Uterus (tissue), 3 donors: ENCODE measurements at regions not wholly inside any gene's neighbourhood (a gene's known extent, or its start where the extent isn't known, plus 50 kb on each side); places are given as distances from the start of the nearest gene placed in this dataset.
"Not testable (repeated sequence)": the region's sequence is repeated elsewhere in the genome, so short reads cannot be mapped to it uniquely, and the experiment has no call there.

Experiments
- DNase-seq, 2 donors: peaks; one replicate each; pipeline ENCODE4 v3.0.0-alpha.2; 2019 to 2020
- H3K27ac ChIP-seq, 2 donors: fragments of 200-600 bp; sonication (generic); 1 replicate in 1 of 2; 2 replicates in 1 of 2; pipeline ENCODE4 v1.5.1; 2016 to 2018
- H3K27me3 ChIP-seq, 2 donors: fragments of 200-600 bp; sonication (generic); one replicate each; pipeline ENCODE4 v1.5.1; 2018 to 2019; ENCODE audit warnings: control low read depth in 1 of 2
- H3K36me3 ChIP-seq, 2 donors: fragments of 200-600 bp; sonication (generic); one replicate each; pipeline ENCODE4 v1.5.1; 2019; ENCODE audit warnings: control low read depth in 1 of 2
- H3K4me1 ChIP-seq, 2 donors: fragments of 200-600 bp; sonication (generic); one replicate each; pipeline ENCODE4 v1.5.1; 2018 to 2019; ENCODE audit warnings: control low read depth in 1 of 2
- H3K4me3 ChIP-seq, 2 donors: fragments of 200-600 bp; sonication (generic); 1 replicate in 1 of 2; 2 replicates in 1 of 2; pipeline ENCODE4 v1.5.1; 2018 to 2019; ENCODE audit warnings: mild to moderate bottlenecking in 1 of 2
- H3K9me3 ChIP-seq, 2 donors: fragments of 200-600 bp; sonication (generic); one replicate each; pipeline ENCODE4 v1.5.1; 2019; ENCODE audit warnings: control low read depth in 1 of 2
- CTCF ChIP-seq, 4 experiments: fragments of 200-600 bp in 2 of 4; fragments of 450-650 bp in 2 of 4; sonication (generic) in 2 of 4; IDR thresholded peaks; one replicate each; pipeline ENCODE4 v1.5.1; 2016 to 2019; ENCODE audit warnings: antibody characterized with exemption in 4 of 4, mild to moderate bottlenecking in 2 of 4, moderate library complexity in 1 of 4
- POLR2A ChIP-seq, 2 donors: fragments of 450-650 bp; IDR thresholded peaks; one replicate each; pipeline ENCODE4 v1.6.1; 2016; ENCODE audit warnings: antibody characterized with exemption in 2 of 2, mild to moderate bottlenecking in 1 of 2, moderate library complexity in 1 of 2
- intact Hi-C: fragments of 100-400 bp; cut with DNase I; formaldehyde crosslinking; loops from one replicate; pipeline ENCODE4 v1.15.1; 2023; ENCODE audit warnings: low total_unique reads
- donor health status: DM: yes; HTN: yes; CAD: no.

GRCh38 chr11:33953289-33953688 is 61.4 kb upstream of the LMO2 start:
- H3K27ac ChIP-seq = no peak overlapping the region
- no peaks in the 10 kb centered on the region for H3K9me3 ChIP-seq
- intact Hi-C loops = no loop called here
- H3K4me3 ChIP-seq = no peak overlapping the region
- H3K36me3 ChIP-seq = no peaks in the 10 kb centered on the region
- TF ChIP-seq POLR2A (IDR thresholded peaks at IDR 0.05) (no peak), CTCF (IDR thresholded peaks at IDR 0.05) (no peak)
- H3K4me1 ChIP-seq = no peaks in the 10 kb centered on the region
- no peaks in the 10 kb centered on the region for H3K27me3 ChIP-seq
- DNase-seq = no peak

- no peaks in the 10 kb centered on the region for H3K27me3 ChIP-seq
- no peak for DNase-seq
- no peaks in the 10 kb centered on the region for H3K4me1 ChIP-seq
- H3K9me3 ChIP-seq = no peaks in the 10 kb centered on the region
- H3K27ac ChIP-seq = no peak overlapping the region
- H3K36me3 ChIP-seq = no peaks in the 10 kb centered on the region
- H3K4me3 ChIP-seq = no peak overlapping the region
- TF ChIP-seq POLR2A (IDR thresholded peaks at IDR 0.05) (no peak), CTCF (IDR thresholded peaks at IDR 0.05) (no peak)
- intact Hi-C loops = no loop called here
Observed at GRCh38 chr11:33952805-33953204, 60.9 kb upstream of the LMO2 start.

GRCh38 chr11:33949252-33949913 is 57.5 kb upstream of the LMO2 start:
- Histone ChIP-seq H3K27ac (no peak overlapping the region), H3K4me1 (no peaks in the 10 kb centered on the region), H3K4me3 (no peak overlapping the region), H3K9me3 (no peaks in the 10 kb centered on the region), H3K27me3 (no peaks in the 10 kb centered on the region), H3K36me3 (no peaks in the 10 kb centered on the region)
- no peak for DNase-seq
- TF ChIP-seq POLR2A (IDR thresholded peaks at IDR 0.05) = no peak
- no peak for TF ChIP-seq CTCF (IDR thresholded peaks at IDR 0.05)
- intact Hi-C loops = no loop called here

GRCh38 chr11:33948494-33948893 is 56.6 kb upstream of the LMO2 start:
- Histone ChIP-seq H3K27me3 (no peaks in the 10 kb centered on the region), H3K4me1 (no peaks in the 10 kb centered on the region), H3K27ac (no peak overlapping the region), H3K9me3 (no peaks in the 10 kb centered on the region), H3K36me3 (no peaks in the 10 kb centered on the region), H3K4me3 (no peak overlapping the region)
- no peak for DNase-seq
- intact Hi-C loops = no loop called here
- TF ChIP-seq POLR2A (IDR thresholded peaks at IDR 0.05) (no peak), CTCF (IDR thresholded peaks at IDR 0.05) (no peak)

- H3K36me3 ChIP-seq, H3K4me3 ChIP-seq, H3K27ac ChIP-seq, H3K9me3 ChIP-seq, H3K27me3 ChIP-seq, H3K4me1 ChIP-seq, DNase-seq, intact Hi-C loops: not testable (repeated sequence)
Observed at GRCh38 chr11:33947918-33948317, 56.0 kb upstream of the LMO2 start.

- DNase-seq = no peak
- no peaks in the 10 kb centered on the region for H3K4me1 ChIP-seq
- intact Hi-C loops = no loop called here
- no peak overlapping the region for H3K4me3 ChIP-seq
- no peaks in the 10 kb centered on the region for H3K27me3 ChIP-seq
- H3K9me3 ChIP-seq = no peaks in the 10 kb centered on the region
- no peaks in the 10 kb centered on the region for H3K36me3 ChIP-seq
- TF ChIP-seq POLR2A (IDR thresholded peaks at IDR 0.05) (no peak), CTCF (IDR thresholded peaks at IDR 0.05) (no peak)
- H3K27ac ChIP-seq = no peak overlapping the region
Observed at GRCh38 chr11:33946930-33947329, 55.1 kb upstream of the LMO2 start.
